Erythroblast (primary cell): ENCODE measurements at regions not wholly inside any gene's neighbourhood (a gene's known extent, or its start where the extent isn't known, plus 50 kb on each side); places are given as distances from the start of the nearest gene placed in this dataset.

Experiments used
- GATA1 ChIP-seq: IDR thresholded peaks from 2 replicates; pipeline ENCODE4 v1.6.1; 2011; ENCODE audit warnings: low read depth, mild to moderate bottlenecking, control low read depth, low read length, moderate library complexity
- POLR2A ChIP-seq: IDR thresholded peaks from 2 replicates; pipeline ENCODE4 v1.6.1; 2011; ENCODE audit warnings: mild to moderate bottlenecking, low read length

DNA sequence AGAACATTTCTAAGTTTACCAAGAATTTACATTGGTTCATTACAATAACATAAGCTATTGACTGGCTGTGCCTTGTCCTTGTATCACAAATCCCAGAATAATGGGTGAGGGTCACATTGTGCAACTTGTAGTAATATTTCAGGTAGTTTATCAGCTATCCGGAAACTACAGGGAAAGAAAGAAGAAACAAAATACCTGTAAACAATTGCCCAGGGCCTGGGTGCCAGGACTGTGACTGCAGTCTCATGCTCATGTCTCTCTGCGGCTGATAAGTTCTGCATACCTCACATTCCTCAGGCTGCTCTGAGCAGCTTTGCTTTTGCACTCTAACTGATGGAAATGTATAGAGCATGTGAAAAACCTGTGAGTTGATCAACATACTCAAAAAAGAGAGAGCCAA is 131.8 kb upstream of the TRIM24 start:
- TF ChIP-seq POLR2A (no peak), GATA1 (no peak)
